H1 (cell line): ENCODE measurements at regions not wholly inside any gene's neighbourhood (a gene's known extent, or its start where the extent isn't known, plus 50 kb on each side); places are given as distances from the start of the nearest gene placed in this dataset.

Experiments used
- CTCF ChIA-PET: fragments of 300-600 bp; sonication (Branson Sonifier 250); formaldehyde crosslinking; loops from one replicate; lab custom pipeline; 2021; ENCODE audit not compliant: partially characterized antibody; lab: Charles Lee
- POLR2A ChIA-PET: fragments of 300-600 bp; sonication (Branson Sonifier 250); formaldehyde crosslinking; loops from one replicate; lab custom pipeline; 2021; ENCODE audit warnings: inconsistent platforms; ENCODE audit not compliant: partially characterized antibody; lab: Charles Lee
- DNase-seq, 2 experiments: peaks; one replicate each; pipeline versions ENCODE4 v3.0.0 to v3.0.0-alpha.2; 2010 to 2022; ENCODE audit warnings: low spot score in 2 of 2, low read depth in 1 of 2, mixed read lengths in 1 of 2
- FAIRE-seq: peaks from 2 replicates; lab custom pipeline; 2011; peaks lifted over from hg19 to GRCh38; lab: Jason Lieb, UNC
- H2AFZ ChIP-seq: 2 replicates; pipeline ENCODE4 v1.8.1; 2012; ENCODE audit warnings: low read length, inconsistent platforms
- H2AK5ac ChIP-seq: 2 replicates; pipeline ENCODE4 v1.6.1; 2013; ENCODE audit warnings: low read depth, low read length
- H2BK120ac ChIP-seq: replicated peaks from 2 replicates; pipeline ENCODE3; 2013; ENCODE audit warnings: low read depth, low read length, inconsistent platforms
- H2BK12ac ChIP-seq: 2 replicates; pipeline ENCODE4 v1.6.1; 2013; ENCODE audit warnings: low read depth, low read length
- H2BK15ac ChIP-seq: 2 replicates; pipeline ENCODE4 v1.6.1; 2013; ENCODE audit warnings: low read length
- H2BK20ac ChIP-seq: 2 replicates; pipeline ENCODE4 v1.6.1; 2013; ENCODE audit warnings: low read length
- H2BK5ac ChIP-seq: 2 replicates; pipeline ENCODE4 v1.6.1; 2013; ENCODE audit warnings: low read depth, low read length
- H3K14ac ChIP-seq: 2 replicates; pipeline ENCODE4 v1.6.1; 2013; ENCODE audit warnings: inconsistent platforms; ENCODE audit not compliant: insufficient read length
- H3K18ac ChIP-seq: 2 replicates; pipeline ENCODE4 v1.6.1; 2013; ENCODE audit warnings: low read length; ENCODE audit errors: extremely low read depth
- H3K23ac ChIP-seq: 2 replicates; pipeline ENCODE4 v1.6.1; 2013; ENCODE audit warnings: inconsistent platforms; ENCODE audit not compliant: insufficient read length
- H3K23me2 ChIP-seq: 2 replicates; pipeline ENCODE4 v1.6.1; 2013; ENCODE audit warnings: low read depth, low read length
- H3K27ac ChIP-seq: 2 replicates; pipeline ENCODE4 v1.6.1; 2011; ENCODE audit warnings: low read depth, low read length, inconsistent platforms
- H3K27me3 ChIP-seq, 4 experiments: replicated peaks in 1 of 4; 1 replicate in 1 of 4; 2 replicates in 3 of 4; pipeline versions ENCODE4 v1.6.1 to v1.8.1; 2011 to 2013; ENCODE audit warnings: low read length in 3 of 4, mild to moderate bottlenecking in 3 of 4, inconsistent platforms in 2 of 4, mixed read lengths in 2 of 4, moderate library complexity in 1 of 4; ENCODE audit not compliant: control insufficient read depth in 3 of 4, insufficient read depth in 3 of 4; ENCODE audit errors: extremely low read depth in 1 of 4
- H3K36me3 ChIP-seq, 4 experiments: 2 replicates each; pipeline versions ENCODE4 v1.6.1 to v1.8.1; 2011 to 2013; ENCODE audit warnings: mild to moderate bottlenecking in 4 of 4, low read length in 3 of 4, moderate library complexity in 2 of 4, control low read depth in 1 of 4, inconsistent platforms in 1 of 4; ENCODE audit not compliant: insufficient read depth in 4 of 4, control insufficient read depth in 2 of 4
- H3K4ac ChIP-seq: replicated peaks from 2 replicates; pipeline ENCODE3; 2013; ENCODE audit warnings: low read length, low read depth, mixed read lengths, inconsistent platforms; ENCODE audit not compliant: insufficient read length
- H3K4me1 ChIP-seq, 4 experiments: replicated peaks in 1 of 4; 1 replicate in 1 of 4; 2 replicates in 3 of 4; pipeline versions ENCODE4 v1.6.1 to v1.8.1; 2011 to 2013; ENCODE audit warnings: low read length in 3 of 4, inconsistent platforms in 2 of 4, mixed read lengths in 1 of 4; ENCODE audit not compliant: insufficient read depth in 4 of 4, control insufficient read depth in 3 of 4
- H3K4me2 ChIP-seq, 2 experiments: 2 replicates each; pipeline versions ENCODE4 v1.6.1 to v1.8.1; 2011 to 2013; ENCODE audit warnings: low read depth in 2 of 2, low read length in 2 of 2, control low read depth in 1 of 2, inconsistent platforms in 1 of 2, mild to moderate bottlenecking in 1 of 2; ENCODE audit not compliant: insufficient read depth in 1 of 2
- H3K4me3 ChIP-seq, 4 experiments: fragments of 200-600, 300-600 bp in 1 of 4; sonication (generic), shearing (Covaris generic), sonication (Bioruptor Twin) in 1 of 4; 2 replicates each; pipeline versions ENCODE4 v1.5.1 to v1.8.1; 2011 to 2016; ENCODE audit warnings: low read length in 4 of 4, low read depth in 3 of 4, control low read depth in 2 of 4, inconsistent platforms in 2 of 4, mild to moderate bottlenecking in 2 of 4, mixed read lengths in 1 of 4, moderate library complexity in 1 of 4; ENCODE audit not compliant: insufficient read depth in 2 of 4; ENCODE audit errors: extremely low read depth in 1 of 4
- H3K56ac ChIP-seq: replicated peaks from 2 replicates; pipeline ENCODE3; 2013; ENCODE audit warnings: low read depth, mild to moderate bottlenecking, mixed read lengths, low read length, inconsistent platforms; ENCODE audit not compliant: insufficient read length
- H3K79me1 ChIP-seq: 2 replicates; pipeline ENCODE4 v1.6.1; 2013; ENCODE audit warnings: low read depth, low read length, control low read depth
- H3K79me2 ChIP-seq, 2 experiments: 2 replicates each; pipeline versions ENCODE4 v1.6.1 to v1.8.1; 2012 to 2013; ENCODE audit warnings: low read length in 2 of 2, mild to moderate bottlenecking in 2 of 2, inconsistent platforms in 1 of 2; ENCODE audit not compliant: insufficient read depth in 2 of 2, control insufficient read depth in 1 of 2
- H3K9ac ChIP-seq, 4 experiments: replicated peaks in 1 of 4; 1 replicate in 1 of 4; 2 replicates in 3 of 4; pipeline versions ENCODE4 v1.6.1 to v1.8.1; 2011 to 2013; ENCODE audit warnings: low read depth in 3 of 4, low read length in 3 of 4, control low read depth in 2 of 4, mild to moderate bottlenecking in 2 of 4, moderate library complexity in 2 of 4, inconsistent platforms in 1 of 4; ENCODE audit errors: extremely low read depth in 1 of 4
- H3K9me3 ChIP-seq, 2 experiments: 2 replicates each; pipeline versions ENCODE4 v1.6.1 to v1.8.1; 2012 to 2013; ENCODE audit warnings: mild to moderate bottlenecking in 2 of 2, moderate library complexity in 2 of 2, control low read depth in 1 of 2, inconsistent platforms in 1 of 2, low read depth in 1 of 2, low read length in 1 of 2, mixed read lengths in 1 of 2; ENCODE audit not compliant: insufficient read depth in 2 of 2
- H4K20me1 ChIP-seq, 2 experiments: replicated peaks in 1 of 2; 2 replicates each; pipeline versions ENCODE3 to v1.8.1; 2011 to 2013; ENCODE audit warnings: inconsistent platforms in 2 of 2, low read length in 2 of 2, mild to moderate bottlenecking in 1 of 2; ENCODE audit not compliant: insufficient read depth in 2 of 2, control insufficient read depth in 1 of 2
- H4K5ac ChIP-seq: 2 replicates; pipeline ENCODE4 v1.6.1; 2013; ENCODE audit warnings: low read length, low read depth, mixed read lengths, inconsistent platforms; ENCODE audit not compliant: insufficient read length
- H4K8ac ChIP-seq: 2 replicates; pipeline ENCODE4 v1.8.0; 2013; ENCODE audit warnings: mild to moderate bottlenecking, moderate library complexity, low read length, inconsistent platforms; ENCODE audit not compliant: insufficient read depth; ENCODE audit errors: extremely low read depth
- H4K91ac ChIP-seq: replicated peaks from 2 replicates; pipeline ENCODE3; 2013; ENCODE audit warnings: low read length, mixed read lengths, inconsistent platforms; ENCODE audit not compliant: insufficient read length
- CEBPB ChIP-seq: IDR thresholded peaks from 2 replicates; pipeline ENCODE4 v1.6.1; 2012; ENCODE audit warnings: low read depth, low read length
- CHD2 ChIP-seq: IDR thresholded peaks from 2 replicates; pipeline ENCODE4 v1.6.1; 2012; ENCODE audit warnings: low read length, improper control_type of control experiment
- JUND ChIP-seq: IDR thresholded peaks from 2 replicates; pipeline ENCODE4 v1.6.1; 2011; ENCODE audit warnings: mild to moderate bottlenecking, improper control_type of control experiment, low read length
- PHF8 ChIP-seq: fragments of 200-600 bp; sonication (generic); conservative IDR thresholded peaks from 2 replicates; pipeline ENCODE4 v1.7.1; 2012; ENCODE audit warnings: low read depth, mild to moderate bottlenecking, inconsistent platforms, low read length, moderate library complexity
- RNF2 ChIP-seq: fragments of 200-900, 300-1000 bp; sonication (generic); IDR thresholded peaks from 2 replicates; pipeline ENCODE4 v1.7.1; 2016; ENCODE audit warnings: borderline replicate concordance, low read depth, mild to moderate bottlenecking, antibody characterized with exemption, low read length; ENCODE audit not compliant: poor library complexity, severe bottlenecking; ENCODE audit errors: missing control alignments
- TBP ChIP-seq: IDR thresholded peaks from 2 replicates; pipeline ENCODE4 v1.6.1; 2011; ENCODE audit warnings: low read depth, low read length, improper control_type of control experiment
- YY1 ChIP-seq: IDR thresholded peaks from 2 replicates; pipeline ENCODE4 v1.6.1; 2011; ENCODE audit warnings: low read depth, mild to moderate bottlenecking, low read length
- WGBS, 2 experiments: shearing (Covaris generic) in 1 of 2; methylation state at CpG; one replicate each; pipeline versions ENCODE4 v1.1.6 to v1.1.7; 2013 to 2015; ENCODE audit warnings: low lambda C conversion rate in 2 of 2, mixed read lengths in 2 of 2, inconsistent platforms in 1 of 2, low coverage in 1 of 2, missing lambda C conversion rate in 1 of 2; ENCODE audit not compliant: insufficient replicate concordance in 2 of 2, insufficient coverage in 1 of 2, insufficient read length in 1 of 2; ENCODE audit errors: extremely low coverage in 1 of 2, missing lambda C conversion rate in 1 of 2; 5-methylcytosine and 5-hydroxymethylcytosine counted together

DNA sequence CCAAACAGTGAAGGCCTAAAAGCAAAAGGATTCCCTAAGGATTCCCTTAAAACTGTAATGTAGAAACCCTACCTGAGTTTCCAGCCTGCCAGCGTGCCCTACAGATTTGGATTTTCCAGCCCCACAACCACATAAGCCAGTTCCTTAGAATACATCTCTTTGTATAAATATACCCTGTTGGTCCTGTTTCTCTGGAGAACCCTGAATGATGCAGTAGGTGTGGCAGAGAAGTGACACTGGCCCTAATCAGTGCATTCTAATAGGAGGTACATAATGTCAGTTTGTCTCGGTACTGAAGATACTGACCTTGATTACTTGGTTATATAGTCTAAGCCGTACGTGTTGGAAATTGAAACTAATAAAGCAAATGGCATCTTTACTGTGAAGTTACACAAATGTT lies 707.8 kb upstream of the SLC35B3 start:
- TF ChIP-seq TBP (no peak), CEBPB (no peak), YY1 (no peak), PHF8 (no peak), RNF2 (no peak), JUND (no peak), CHD2 (no peak)
- TF ChIP-seq, all 59 proteins: peak for 0
- WGBS, 2 experiments = 95% methylated on average over 4 of the region's 4 CpGs; no CpG with 5 or more reads in 1 of the 2 experiments
- Histone ChIP-seq H2BK15ac (no peak overlapping the region), H2BK120ac (no peak overlapping the region), H4K91ac (no peak overlapping the region), H4K5ac (no peak overlapping the region), H3K79me1 (no peaks in the 10 kb centered on the region), H3K4me3 (no peak overlapping the region), H3K79me2 (no peaks in the 10 kb centered on the region), H3K23ac (no peak overlapping the region), H2BK12ac (no peak overlapping the region), H4K8ac (no peak overlapping the region), H3K27me3 (no peaks in the 10 kb centered on the region), H3K18ac (no peak overlapping the region), H3K56ac (no peak overlapping the region), H2BK20ac (no peak overlapping the region), H4K20me1 (no peaks in the 10 kb centered on the region), H3K36me3 (no peaks in the 10 kb centered on the region), H2BK5ac (no peak overlapping the region), H3K14ac (no peak overlapping the region), H3K4me1 (no peaks in the 10 kb centered on the region), H2AK5ac (no peak overlapping the region), H2AFZ (no peak overlapping the region), H3K9ac (no peak overlapping the region), H3K23me2 (no peaks in the 10 kb centered on the region), H3K9me3 (no peaks in the 10 kb centered on the region), H3K27ac (no peak overlapping the region), H3K4me2 (no peak overlapping the region), H3K4ac (no peak overlapping the region)
- DNase-seq (no peak), FAIRE-seq (no peak)
- POLR2A ChIA-PET = no interaction called here
- CTCF ChIA-PET = interaction anchor here (1.5 kb wide), 1 partner anchor 270 kb away, joined by 4 read pairs; no protein-coding TSS in a partner anchor
